Endodermal cell (in vitro differentiated cells): ENCODE measurements at regions not wholly inside any gene's neighbourhood (a gene's known extent, or its start where the extent isn't known, plus 50 kb on each side); places are given as distances from the start of the nearest gene placed in this dataset.

Source experiments
- DNase-seq: peaks from one replicate; pipeline ENCODE4 v3.0.0-alpha.2; 2017
- H3K27ac ChIP-seq: 2 replicates; pipeline ENCODE4 v1.5.1; 2013; ENCODE audit warnings: mild to moderate bottlenecking, low read depth, low read length, moderate library complexity
- H3K27me3 ChIP-seq: 2 replicates; pipeline ENCODE4 v1.6.1; 2013; ENCODE audit warnings: mild to moderate bottlenecking, low read length, moderate library complexity; ENCODE audit not compliant: insufficient read depth, control insufficient read depth, poor library complexity, severe bottlenecking
- H3K36me3 ChIP-seq: 2 replicates; pipeline ENCODE4 v1.7.0; 2013; ENCODE audit warnings: mild to moderate bottlenecking, low read length, moderate library complexity; ENCODE audit not compliant: control insufficient read depth, insufficient read depth
- H3K4me1 ChIP-seq: one replicate; pipeline ENCODE4 v1.7.0; 2013; ENCODE audit warnings: low read length; ENCODE audit not compliant: control insufficient read depth, insufficient read depth
- H3K4me3 ChIP-seq: 2 replicates; pipeline ENCODE4 v1.5.1; 2013; ENCODE audit warnings: mild to moderate bottlenecking, low read length, moderate library complexity
- H3K9ac ChIP-seq: 2 replicates; pipeline ENCODE4 v1.6.1; 2013; ENCODE audit warnings: mild to moderate bottlenecking, low read length, moderate library complexity; ENCODE audit not compliant: poor library complexity, severe bottlenecking; ENCODE audit errors: extremely low read depth
- H3K9me3 ChIP-seq: 2 replicates; pipeline ENCODE4 v1.6.1; 2013; ENCODE audit warnings: mild to moderate bottlenecking, low read length, moderate library complexity; ENCODE audit not compliant: control insufficient read depth
- H3K27ac Mint-ChIP-seq: 2 replicates; pipeline ENCODE4 v1.8.0; 2020; ENCODE audit warnings: mixed read lengths
- H3K27me3 Mint-ChIP-seq: 2 replicates; pipeline ENCODE4 v1.8.0; 2021; ENCODE audit warnings: mild to moderate bottlenecking, mixed read lengths; ENCODE audit not compliant: insufficient read depth
- H3K36me3 Mint-ChIP-seq: 2 replicates; pipeline ENCODE4 v1.8.0; 2020; ENCODE audit warnings: low read depth, mixed read lengths
- H3K4me1 Mint-ChIP-seq: 2 replicates; pipeline ENCODE4 v1.8.0; 2020; ENCODE audit warnings: mixed read lengths
- H3K4me3 Mint-ChIP-seq: 2 replicates; pipeline ENCODE4 v1.8.0; 2020; ENCODE audit warnings: mild to moderate bottlenecking, moderate library complexity, mixed read lengths
- H3K9me3 Mint-ChIP-seq: 2 replicates; pipeline ENCODE4 v1.8.0; 2020; ENCODE audit warnings: mild to moderate bottlenecking, mixed read lengths
- CTCF ChIP-seq: fragments of 200-600 bp; sonication (generic); conservative IDR thresholded peaks from 2 replicates; pipeline ENCODE4 v1.5.0; 2021; ENCODE audit warnings: antibody characterized with exemption, mild to moderate bottlenecking
- WGBS, 2 experiments: methylation state at CpG; one replicate each; pipeline versions ENCODE4 v1.1.5 to v1.1.7; 2013; ENCODE audit warnings: missing lambda C conversion rate in 2 of 2, mixed read lengths in 1 of 2; ENCODE audit not compliant: insufficient coverage in 1 of 2, insufficient read length in 1 of 2; 5-methylcytosine and 5-hydroxymethylcytosine counted together

GRCh38 chr11:96508861-96509260, 119.0 kb downstream of the JRKL start:
- H3K4me3 Mint-ChIP-seq = no peak overlapping the region
- no peaks in the 10 kb centered on the region for H3K9me3 Mint-ChIP-seq
- Histone ChIP-seq H3K27ac (no peak overlapping the region), H3K4me3 (no peak overlapping the region), H3K27me3 (no peaks in the 10 kb centered on the region), H3K4me1 (no peaks in the 10 kb centered on the region), H3K9ac (no peak overlapping the region), H3K9me3 (no peaks in the 10 kb centered on the region), H3K36me3 (no peaks in the 10 kb centered on the region)
- H3K36me3 Mint-ChIP-seq = no peaks in the 10 kb centered on the region
- H3K4me1 Mint-ChIP-seq = no peaks in the 10 kb centered on the region
- no peaks in the 10 kb centered on the region for H3K27me3 Mint-ChIP-seq
- WGBS, 2 experiments = 80 to 93% methylated on average over 2 of the region's 2 CpGs
- no peak for TF ChIP-seq CTCF
- no peak overlapping the region for H3K27ac Mint-ChIP-seq
- no peak for DNase-seq

- H3K9me3 Mint-ChIP-seq = peaks cover 21% of the 10 kb centered on the region
- Histone ChIP-seq H3K27me3 (no peaks in the 10 kb centered on the region), H3K4me1 (no peaks in the 10 kb centered on the region), H3K4me3 (no peak overlapping the region), H3K9ac (no peak overlapping the region), H3K27ac (no peak overlapping the region), H3K36me3 (no peaks in the 10 kb centered on the region), H3K9me3 (peaks cover 20% of the 10 kb centered on the region)
- peaks cover 2% of the 10 kb centered on the region for H3K36me3 Mint-ChIP-seq
- no peak for TF ChIP-seq CTCF
- H3K27me3 Mint-ChIP-seq = no peaks in the 10 kb centered on the region
- DNase-seq = no peak
- H3K27ac Mint-ChIP-seq = no peak overlapping the region
- H3K4me3 Mint-ChIP-seq = no peak overlapping the region
- H3K4me1 Mint-ChIP-seq = peaks cover 6% of the 10 kb centered on the region
Observed at GRCh38 chr11:96520939-96521338, 131.1 kb downstream of the JRKL start.

GRCh38 chr11:96523656-96524055, 133.8 kb downstream of the JRKL start:
- 96% methylated on average over 2 of the region's 2 CpGs; no CpG with 5 or more reads in 1 of the 2 experiments for WGBS, 2 experiments
- Histone ChIP-seq H3K36me3 (no peaks in the 10 kb centered on the region), H3K27ac (no peak overlapping the region), H3K4me1 (no peaks in the 10 kb centered on the region), H3K9ac (no peak overlapping the region), H3K4me3 (no peak overlapping the region), H3K9me3 (peaks cover 41% of the 10 kb centered on the region), H3K27me3 (no peaks in the 10 kb centered on the region)
- peaks cover 6% of the 10 kb centered on the region for H3K4me1 Mint-ChIP-seq
- no peak for DNase-seq
- no peak overlapping the region for H3K27ac Mint-ChIP-seq
- H3K9me3 Mint-ChIP-seq = peaks cover 32% of the 10 kb centered on the region
- H3K27me3 Mint-ChIP-seq = no peaks in the 10 kb centered on the region
- no peak overlapping the region for H3K4me3 Mint-ChIP-seq
- H3K36me3 Mint-ChIP-seq = peaks cover 4% of the 10 kb centered on the region
- no peak for TF ChIP-seq CTCF
